ENCODE measurements at regions not wholly inside any gene's neighbourhood (a gene's known extent, or its start where the extent isn't known, plus 50 kb on each side); places are given as distances from the start of the nearest gene placed in this dataset.
"Not testable (repeated sequence)": the region's sequence is repeated elsewhere in the genome, so short reads cannot be mapped to it uniquely, and the experiment has no call there.

- DNase-seq (ENCODE audit: extremely low read depth, low read depth), result no peak
Observed at GRCh38 chr3:72629191-72629631, 219.0 kb downstream of the SHQ1 start.

GRCh38 chr3:72628065-72628464 is 220.2 kb downstream of the SHQ1 start:
- no peak for DNase-seq (ENCODE audit: extremely low read depth, low read depth)

GRCh38 chr3:72627271-72627670 is 221.0 kb downstream of the SHQ1 start:
- no peak for DNase-seq (ENCODE audit: extremely low read depth, low read depth)

- DNase-seq (ENCODE audit: extremely low read depth, low read depth), result no peak
Observed at GRCh38 chr3:72625602-72626337, 222.5 kb downstream of the SHQ1 start.

GRCh38 chr3:72624656-72625055 is 223.6 kb downstream of the SHQ1 start:
- no peak for DNase-seq (ENCODE audit: extremely low read depth, low read depth)

GRCh38 chr3:72618739-72619138 is 229.5 kb downstream of the SHQ1 start:
- no peak for DNase-seq (ENCODE audit: extremely low read depth, low read depth)

GRCh38 chr3:72617424-72618024 is 230.7 kb downstream of the SHQ1 start:
- DNase-seq (ENCODE audit: extremely low read depth, low read depth), result no peak

GRCh38 chr3:72615776-72616175 is 232.5 kb downstream of the SHQ1 start:
- DNase-seq (ENCODE audit: extremely low read depth, low read depth), result no peak

- DNase-seq (ENCODE audit: extremely low read depth, low read depth), result no peak
Observed at GRCh38 chr3:72615182-72615581, 233.1 kb downstream of the SHQ1 start.

- no peak for DNase-seq (ENCODE audit: extremely low read depth, low read depth)
Observed at GRCh38 chr3:72614394-72615074, 233.7 kb downstream of the SHQ1 start.

GRCh38 chr3:72613871-72614270 is 234.4 kb downstream of the SHQ1 start:
- no peak for DNase-seq (ENCODE audit: extremely low read depth, low read depth)

- not testable (repeated sequence) for DNase-seq (ENCODE audit: extremely low read depth, low read depth)
Observed at GRCh38 chr3:72609114-72609513, 239.1 kb downstream of the SHQ1 start.

- DNase-seq (ENCODE audit: extremely low read depth, low read depth), result no peak
Observed at GRCh38 chr3:72606005-72606800, 242.0 kb downstream of the SHQ1 start.

GRCh38 chr3:72604328-72604727 is 243.9 kb downstream of the SHQ1 start:
- DNase-seq (ENCODE audit: extremely low read depth, low read depth), result no peak

- no peak for DNase-seq (ENCODE audit: extremely low read depth, low read depth)
Observed at GRCh38 chr3:72601983-72602750, 246.1 kb downstream of the SHQ1 start.

- DNase-seq (ENCODE audit: extremely low read depth, low read depth), result no peak
Observed at GRCh38 chr3:72601060-72601459, 247.2 kb downstream of the SHQ1 start.

- DNase-seq (ENCODE audit: extremely low read depth, low read depth), result no peak
Observed at GRCh38 chr3:72597756-72598195, 250.5 kb downstream of the SHQ1 start.

- DNase-seq (ENCODE audit: extremely low read depth, low read depth), result no peak
Observed at GRCh38 chr3:72597043-72597442, 251.2 kb downstream of the SHQ1 start.

GRCh38 chr3:72595927-72596610 is 252.2 kb downstream of the SHQ1 start:
- no peak for DNase-seq (ENCODE audit: extremely low read depth, low read depth)

GRCh38 chr3:72595376-72595775 is 252.9 kb downstream of the SHQ1 start:
- DNase-seq (ENCODE audit: extremely low read depth, low read depth), result no peak

Measured in NCI-H460 (cell line).